Activated naive CD4-positive, alpha-beta T cell treated with anti-CD3 and anti-CD28 coated beads, Interleukin-2, amount 50 U/mL, for 72 hours (primary cell): ENCODE measurements at regions not wholly inside any gene's neighbourhood (a gene's known extent, or its start where the extent isn't known, plus 50 kb on each side); places are given as distances from the start of the nearest gene placed in this dataset.

Source experiments
- ATAC-seq, 2 donors: fragments of 150-1000 bp; cut with Tn5 transposase; 2 replicates each; pipeline ENCODE4 v1.10.0; 2021; ENCODE audit warnings: mild to moderate bottlenecking in 2 of 2, moderate library complexity in 2 of 2
- DNase-seq, 2 donors: peaks; one replicate each; pipeline ENCODE4 v3.0.0; 2021 to 2022; ENCODE audit warnings: low spot score in 2 of 2
- H3K27ac Mint-ChIP-seq, 2 donors: one replicate each; pipeline ENCODE4 v1.8.0; 2022; ENCODE audit warnings: mild to moderate bottlenecking in 2 of 2, mixed read lengths in 2 of 2
- H3K36me3 Mint-ChIP-seq, 2 donors: one replicate each; pipeline ENCODE4 v1.8.0; 2022; ENCODE audit warnings: mixed read lengths in 2 of 2
- H3K9me3 Mint-ChIP-seq, 2 donors: one replicate each; pipeline ENCODE4 v1.8.0; 2022; ENCODE audit warnings: mixed read lengths in 2 of 2

DNA sequence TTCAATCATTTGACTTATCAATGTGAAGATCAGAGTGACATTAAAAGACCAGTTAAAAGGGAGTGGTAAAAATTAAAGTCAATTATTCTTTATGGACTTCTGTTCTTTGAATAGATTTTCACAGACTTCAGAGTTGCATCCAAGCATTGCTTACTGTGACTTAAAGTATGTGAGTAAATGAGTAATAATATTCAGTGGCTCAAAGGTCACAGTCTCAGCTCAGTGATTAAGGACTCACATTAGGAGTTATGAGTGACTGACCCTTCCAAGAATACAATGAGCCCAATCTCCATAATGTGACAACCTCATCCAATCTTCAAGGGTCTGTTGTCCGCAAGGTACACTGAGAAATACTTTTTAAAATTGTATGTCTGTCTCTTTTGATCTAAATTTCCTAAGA lies 811.2 kb downstream of the BRINP1 start:
- Mint-ChIP-seq H3K27ac (no peak overlapping the region), H3K36me3 (no peaks in the 10 kb centered on the region), H3K9me3 (peaks cover 14 to 20% of the 10 kb centered on the region in 2 donors)
- ATAC-seq (no peak), DNase-seq (no peak)

DNA sequence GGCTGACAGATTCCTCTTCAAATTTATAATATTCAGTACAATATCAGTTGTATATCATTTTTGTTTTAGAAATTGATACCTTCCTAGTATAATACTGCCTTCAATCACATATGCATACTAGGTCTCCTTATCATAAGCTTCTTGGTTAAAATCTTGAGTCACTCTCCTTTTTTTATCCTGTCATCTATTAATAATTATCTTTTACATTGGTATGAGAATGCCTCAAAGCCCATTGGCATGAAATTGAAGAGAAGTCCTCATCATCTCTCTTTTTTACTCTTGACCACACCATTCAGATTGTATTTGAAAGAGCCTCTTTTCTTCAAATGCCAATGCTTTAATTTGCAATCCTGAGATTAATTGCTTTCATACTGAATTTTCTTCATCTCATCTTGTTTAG lies 810.3 kb downstream of the BRINP1 start:
- H3K27ac Mint-ChIP-seq = no peak overlapping the region
- ATAC-seq (no peak), DNase-seq (no peak)
- peaks cover 14 to 20% of the 10 kb centered on the region in 2 donors for H3K9me3 Mint-ChIP-seq
- H3K36me3 Mint-ChIP-seq = no peaks in the 10 kb centered on the region

DNA sequence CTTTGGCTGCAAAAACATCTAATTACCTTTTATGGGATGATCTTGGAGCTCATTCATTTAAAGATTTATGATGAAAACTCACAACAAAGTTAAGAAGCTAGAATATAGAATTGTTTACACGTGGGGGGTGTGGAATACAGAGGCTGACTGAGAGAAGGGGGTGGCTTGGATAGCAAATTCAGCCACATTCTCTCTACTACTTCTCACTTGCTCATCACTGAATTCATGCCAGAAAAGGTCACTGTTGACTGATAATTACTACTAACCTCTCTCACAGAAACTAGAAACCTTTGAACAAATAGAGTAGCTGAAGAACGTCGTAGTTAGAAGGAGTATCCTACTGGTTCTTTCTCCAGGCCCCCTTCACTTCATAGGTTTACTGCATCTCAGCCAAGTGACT lies 808.2 kb downstream of the BRINP1 start:
- DNase-seq = no peak
- no peak for ATAC-seq
- peaks cover 9 to 20% of the 10 kb centered on the region in 2 donors for H3K9me3 Mint-ChIP-seq
- H3K36me3 Mint-ChIP-seq = no peaks in the 10 kb centered on the region
- no peak overlapping the region for H3K27ac Mint-ChIP-seq

DNA sequence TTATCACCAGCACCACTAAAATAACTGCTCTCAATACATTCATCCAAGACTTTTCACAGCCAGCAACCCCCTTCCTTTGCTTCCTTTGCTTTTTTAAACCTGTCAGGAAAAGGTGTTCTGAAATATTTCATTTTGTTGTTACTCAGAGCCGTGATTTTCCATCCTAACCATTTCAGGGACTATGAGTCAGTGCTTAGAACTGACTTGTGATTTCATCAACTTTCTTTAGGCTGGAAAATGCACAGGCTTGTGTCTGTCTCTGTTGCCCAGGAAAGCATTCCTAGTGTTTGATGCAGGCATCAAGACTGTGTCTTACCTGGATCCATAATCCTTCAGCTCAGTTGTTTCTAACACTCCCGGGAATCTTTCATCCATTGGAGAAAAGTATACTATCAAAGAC lies 805.6 kb downstream of the BRINP1 start:
- no peak for DNase-seq
- Mint-ChIP-seq H3K27ac (no peak overlapping the region), H3K9me3 (peaks cover 5 to 10% of the 10 kb centered on the region in 2 donors), H3K36me3 (no peaks in the 10 kb centered on the region)
- ATAC-seq = no peak

DNA sequence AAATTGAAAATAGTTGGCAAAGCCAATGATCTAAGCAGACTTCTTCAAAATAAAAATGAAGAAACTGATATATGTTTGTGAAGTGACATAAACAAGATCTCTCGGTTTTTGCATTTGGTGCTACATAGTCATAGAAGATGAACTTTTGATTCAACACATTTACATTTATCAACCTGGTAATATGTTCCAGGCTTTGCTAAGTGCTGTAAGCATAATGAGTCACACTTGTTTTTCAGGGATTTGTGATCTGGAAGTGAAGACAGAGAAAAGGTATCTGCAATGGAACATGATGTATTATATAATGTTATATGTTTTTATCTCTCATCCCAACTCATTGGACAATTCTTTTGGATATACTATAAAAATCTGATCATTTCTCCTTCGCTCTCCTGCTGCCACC lies 801.4 kb downstream of the BRINP1 start:
- H3K36me3 Mint-ChIP-seq = no peaks in the 10 kb centered on the region
- H3K27ac Mint-ChIP-seq = no peak overlapping the region
- DNase-seq (no peak), ATAC-seq (no peak)
- H3K9me3 Mint-ChIP-seq = peaks cover 11% of the 10 kb centered on the region in 2 donors

DNA sequence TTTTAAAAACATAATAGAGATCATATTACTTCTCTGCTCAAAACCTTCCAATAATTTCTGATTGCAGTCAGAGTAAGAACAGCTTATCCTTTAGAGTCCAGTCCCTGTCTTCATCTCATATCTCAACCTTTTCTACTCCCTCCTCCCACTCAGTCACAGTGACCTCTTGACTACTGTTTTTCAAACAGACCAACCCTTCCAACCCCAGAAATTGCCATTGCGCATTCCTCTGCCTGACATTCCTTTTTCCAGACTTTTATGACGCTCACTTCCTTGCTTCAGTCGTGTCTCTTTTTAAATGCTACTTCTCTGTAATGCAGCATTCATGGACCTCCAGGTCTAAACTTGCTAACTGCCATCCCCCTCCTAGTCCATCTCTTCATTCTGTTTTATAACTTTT lies 800.5 kb downstream of the BRINP1 start:
- Mint-ChIP-seq H3K36me3 (no peaks in the 10 kb centered on the region), H3K27ac (no peak overlapping the region), H3K9me3 (peaks cover 11% of the 10 kb centered on the region in 2 donors)
- no peak for DNase-seq
- ATAC-seq = no peak

DNA sequence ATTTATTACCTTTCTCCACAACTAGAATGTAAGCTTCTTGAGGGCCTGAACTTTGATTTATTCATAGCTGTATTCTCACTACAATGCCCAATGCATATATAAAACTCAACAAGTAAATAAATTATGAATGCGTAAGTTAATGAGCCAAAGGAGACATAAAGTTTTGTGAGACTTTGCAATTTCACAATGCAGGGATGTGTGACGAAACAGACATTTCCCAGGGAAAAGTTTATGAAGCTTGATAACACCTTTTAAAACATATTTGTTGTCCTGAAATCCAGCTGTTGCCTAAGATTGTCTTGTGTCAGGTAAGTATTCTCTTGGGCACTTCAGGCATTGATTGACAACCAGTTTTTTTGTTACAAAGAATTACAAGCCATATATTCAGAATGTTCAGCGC lies 800.1 kb downstream of the BRINP1 start:
- Mint-ChIP-seq H3K36me3 (no peaks in the 10 kb centered on the region), H3K27ac (no peak overlapping the region), H3K9me3 (peaks cover 11% of the 10 kb centered on the region in 2 donors)
- DNase-seq (no peak), ATAC-seq (no peak)

DNA sequence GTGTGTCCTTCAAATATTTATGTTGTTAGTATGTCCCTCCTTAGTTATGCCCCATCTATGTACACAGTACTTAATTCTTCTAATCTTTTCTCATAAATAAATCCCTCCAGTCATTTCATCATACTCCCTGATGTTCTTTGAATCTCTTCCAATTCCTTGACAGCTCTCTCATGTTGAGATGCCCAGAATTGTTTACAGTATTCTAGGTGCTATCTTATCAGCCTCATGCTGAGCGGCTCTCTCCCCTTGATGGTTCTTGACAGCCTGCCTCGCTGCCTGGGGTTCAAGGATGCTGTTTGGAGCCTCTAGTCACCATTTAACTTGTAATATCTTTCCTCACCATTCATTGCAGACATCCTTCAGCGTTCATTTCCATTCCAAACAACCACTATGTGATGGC lies 799.2 kb downstream of the BRINP1 start:
- ATAC-seq (no peak), DNase-seq (no peak)
- no peaks in the 10 kb centered on the region for H3K36me3 Mint-ChIP-seq
- H3K27ac Mint-ChIP-seq = no peak overlapping the region
- peaks cover 6 to 7% of the 10 kb centered on the region in 2 donors for H3K9me3 Mint-ChIP-seq

DNA sequence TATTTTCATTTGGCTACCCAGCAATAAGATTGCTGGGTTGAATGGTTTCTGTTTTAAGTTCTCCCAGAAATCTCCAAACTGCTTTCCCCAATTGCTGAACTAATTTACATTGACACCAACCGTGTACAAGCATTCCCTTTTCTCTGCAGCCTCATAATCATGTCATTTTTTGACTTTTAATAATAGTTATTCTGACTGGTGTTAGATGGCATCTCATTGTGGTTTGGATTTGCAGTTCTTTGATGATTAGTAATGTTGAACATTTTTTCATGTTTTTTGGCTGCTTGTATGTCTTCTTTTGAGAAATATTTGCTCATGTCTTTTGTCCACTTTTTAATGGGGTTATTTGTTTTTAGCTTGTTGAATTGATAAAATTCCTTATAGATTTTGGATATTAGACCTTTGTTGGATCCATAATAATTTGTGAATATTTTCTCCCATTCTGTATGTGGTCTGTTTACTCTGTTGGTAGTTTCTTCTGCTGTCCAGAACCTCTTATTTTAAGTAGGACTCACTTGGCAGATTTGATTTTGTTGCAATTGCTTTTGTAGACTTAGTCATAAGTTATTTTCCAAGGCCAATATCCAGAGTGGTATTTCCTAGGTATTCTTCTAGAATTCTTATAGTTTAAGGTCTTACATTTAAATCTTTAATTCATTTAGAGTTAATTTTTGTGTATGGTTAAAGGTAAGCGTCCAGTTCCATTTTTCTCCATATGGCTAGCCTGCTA lies 793.7 kb downstream of the BRINP1 start:
- no peak for ATAC-seq
- H3K9me3 Mint-ChIP-seq = peaks cover 0 to 6% of the 10 kb centered on the region in 2 donors
- no peak overlapping the region for H3K27ac Mint-ChIP-seq
- no peak for DNase-seq
- no peaks in the 10 kb centered on the region for H3K36me3 Mint-ChIP-seq

DNA sequence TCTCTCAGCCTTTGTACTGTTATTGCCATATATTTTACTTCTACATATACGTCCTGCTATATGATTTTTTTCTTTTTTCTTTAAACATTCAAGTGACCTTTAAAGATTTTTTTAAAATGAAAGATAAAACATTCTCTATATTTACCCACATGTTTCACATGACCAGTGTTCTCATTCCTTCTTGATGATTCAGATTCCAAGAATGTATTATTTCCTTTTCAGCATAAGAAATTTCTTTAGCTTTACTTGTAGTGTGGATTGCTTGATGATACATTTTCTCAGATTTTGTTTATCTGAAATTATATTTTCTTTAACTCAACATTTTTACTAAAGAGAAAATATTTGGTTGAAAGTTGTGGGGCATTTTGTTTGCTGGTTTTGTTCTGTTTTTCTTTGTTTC lies 792.1 kb downstream of the BRINP1 start:
- Mint-ChIP-seq H3K36me3 (no peaks in the 10 kb centered on the region), H3K27ac (no peak overlapping the region), H3K9me3 (peaks cover 0 to 6% of the 10 kb centered on the region in 2 donors)
- no peak for ATAC-seq
- DNase-seq = no peak

DNA sequence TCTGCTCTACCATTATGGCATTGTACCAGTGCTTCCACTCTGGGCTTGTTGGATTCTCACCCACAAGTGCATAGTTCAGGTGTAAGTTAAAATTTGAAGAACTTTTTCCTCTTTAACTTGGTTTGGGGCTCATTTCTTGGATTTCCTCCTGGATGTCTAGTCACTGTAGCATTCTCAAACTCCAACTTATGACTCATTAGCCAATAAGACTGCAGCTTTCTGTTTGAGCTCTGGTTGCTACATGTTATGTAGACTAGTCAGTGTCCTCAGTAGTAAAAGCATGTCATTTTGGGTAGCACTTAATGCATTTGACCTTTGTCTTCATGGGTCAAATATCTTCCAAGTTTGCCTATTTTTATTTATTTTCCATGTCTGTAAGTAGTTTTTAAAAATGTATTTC lies 790.8 kb downstream of the BRINP1 start:
- ATAC-seq (no peak), DNase-seq (no peak)
- H3K9me3 Mint-ChIP-seq = peaks cover 3 to 6% of the 10 kb centered on the region in 2 donors
- no peaks in the 10 kb centered on the region for H3K36me3 Mint-ChIP-seq
- H3K27ac Mint-ChIP-seq = no peak overlapping the region

DNA sequence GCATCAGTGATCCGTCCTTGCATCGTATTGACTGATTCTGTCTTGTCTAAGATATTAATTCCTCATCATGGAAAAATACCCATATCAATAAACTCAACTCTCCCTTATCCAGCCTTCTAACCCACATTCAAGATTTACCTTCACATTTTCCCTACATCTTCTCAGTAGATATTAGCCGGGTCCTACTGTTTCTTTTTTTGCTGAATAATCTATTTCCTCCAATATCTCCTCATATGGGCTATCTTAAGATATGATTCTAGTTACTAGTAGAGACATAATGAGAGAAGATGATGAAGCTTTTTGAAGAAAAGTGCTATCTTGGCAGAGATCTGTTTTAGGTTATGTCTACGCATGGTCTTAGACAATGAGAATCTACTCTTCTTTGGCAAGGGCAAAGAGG lies 785.8 kb downstream of the BRINP1 start:
- ATAC-seq (no peak), DNase-seq (no peak)
- Mint-ChIP-seq H3K36me3 (peaks cover 0 to 13% of the 10 kb centered on the region in 2 donors), H3K27ac (no peak overlapping the region), H3K9me3 (peaks cover 13 to 15% of the 10 kb centered on the region in 2 donors)

DNA sequence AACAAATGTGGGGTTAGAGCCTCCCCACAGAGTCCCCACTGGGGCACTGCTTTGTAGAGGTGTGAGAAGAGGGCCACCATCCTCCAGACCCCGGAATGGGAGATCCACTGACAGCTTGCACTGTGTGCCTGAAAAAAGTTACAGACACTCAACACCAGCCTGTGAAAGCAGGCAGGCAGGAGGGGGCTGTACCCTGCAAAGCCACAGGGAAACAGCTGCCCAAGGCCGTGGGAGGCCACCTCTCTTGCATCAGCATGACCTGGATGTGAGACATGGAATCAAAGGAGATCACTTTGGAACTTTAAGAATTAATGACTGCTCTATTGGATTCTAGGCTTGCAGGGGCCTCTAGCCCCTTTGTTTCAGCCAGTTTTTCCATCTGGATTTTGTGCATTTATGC lies 782.3 kb downstream of the BRINP1 start:
- peaks cover 0 to 13% of the 10 kb centered on the region in 2 donors for H3K36me3 Mint-ChIP-seq
- ATAC-seq = no peak
- peaks cover 13 to 15% of the 10 kb centered on the region in 2 donors for H3K9me3 Mint-ChIP-seq
- DNase-seq = no peak
- H3K27ac Mint-ChIP-seq = no peak overlapping the region

DNA sequence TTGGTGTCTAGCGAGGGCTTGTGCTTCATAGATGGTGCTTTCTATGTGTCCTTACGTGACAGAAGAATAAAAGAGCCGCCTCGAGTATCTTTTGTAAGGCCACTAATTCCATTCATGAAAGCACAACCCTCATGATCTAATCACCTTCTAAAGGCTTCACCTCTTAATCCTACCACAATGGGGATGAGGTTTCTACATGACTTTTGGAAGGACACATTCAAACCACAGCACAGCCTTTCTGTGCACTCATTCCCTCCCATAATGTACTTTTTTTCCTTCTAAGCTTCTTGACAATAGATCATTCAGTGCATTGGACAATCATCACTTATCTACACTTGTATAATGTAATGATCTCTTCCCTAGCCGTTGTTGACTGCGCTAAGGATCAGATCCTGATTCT lies 774.8 kb downstream of the BRINP1 start:
- Mint-ChIP-seq H3K36me3 (no peaks in the 10 kb centered on the region), H3K9me3 (peaks cover 5 to 12% of the 10 kb centered on the region in 2 donors), H3K27ac (no peak overlapping the region)
- DNase-seq = no peak
- no peak for ATAC-seq

DNA sequence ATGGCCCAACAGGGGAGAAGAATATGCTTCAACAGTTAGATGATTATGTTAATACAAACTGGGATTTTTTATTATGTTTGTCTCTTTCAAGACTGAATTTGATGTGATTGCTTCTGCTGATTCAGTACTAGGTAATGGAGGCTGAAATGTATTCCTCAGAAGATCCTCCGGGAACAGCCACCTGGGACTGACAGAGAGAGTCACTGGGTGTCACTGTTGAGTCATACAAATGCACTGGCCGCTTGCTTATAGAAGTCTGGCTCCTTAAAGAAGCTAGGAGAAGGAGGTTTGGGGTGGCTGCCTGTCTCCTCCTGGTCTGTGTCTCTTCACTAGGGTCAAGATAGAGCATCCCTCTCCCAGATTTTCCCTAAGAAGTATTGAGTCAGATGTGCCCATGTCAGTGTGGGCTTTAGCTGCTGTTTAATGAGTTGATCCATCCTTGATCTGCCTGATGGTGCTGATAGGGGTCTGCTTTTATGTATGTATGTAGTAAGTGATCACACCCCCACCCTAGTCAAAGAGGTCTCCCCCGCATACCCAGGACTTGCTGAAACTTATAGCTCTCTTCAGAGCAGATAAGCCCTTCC lies 773.4 kb downstream of the BRINP1 start:
- no peak overlapping the region for H3K27ac Mint-ChIP-seq
- no peak for ATAC-seq
- peaks cover 5 to 14% of the 10 kb centered on the region in 2 donors for H3K9me3 Mint-ChIP-seq
- H3K36me3 Mint-ChIP-seq = no peaks in the 10 kb centered on the region
- no peak for DNase-seq

DNA sequence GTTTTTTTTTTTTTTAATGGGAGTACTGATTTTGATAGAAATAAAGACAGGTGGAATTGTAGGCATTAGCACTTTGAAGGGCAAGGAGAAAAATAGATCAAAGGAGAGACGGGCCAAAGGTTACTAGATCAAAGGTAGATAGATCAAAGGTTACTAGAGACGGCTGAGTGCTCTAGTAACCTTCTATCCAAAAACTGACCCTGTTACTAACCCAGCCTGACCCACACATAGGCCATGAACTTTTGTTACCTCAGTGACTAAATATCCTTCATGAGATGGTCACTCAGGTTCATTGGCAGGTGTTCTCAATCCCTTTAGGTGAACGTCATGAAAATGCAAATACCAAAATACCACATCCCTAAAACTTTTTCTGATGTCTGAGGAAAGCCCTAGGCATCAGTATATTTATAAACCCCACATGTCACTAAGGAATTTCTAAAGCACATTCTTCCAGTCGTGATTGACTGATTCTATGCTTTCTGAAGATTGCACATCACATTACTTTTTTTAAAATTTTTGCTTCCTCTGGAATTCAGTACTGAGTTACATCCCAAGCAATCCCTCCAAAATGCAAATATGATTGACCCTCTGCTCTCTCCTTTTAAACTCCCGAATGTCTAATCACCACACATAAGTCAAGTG lies 772.7 kb downstream of the BRINP1 start:
- DNase-seq = no peak
- Mint-ChIP-seq H3K36me3 (no peaks in the 10 kb centered on the region), H3K9me3 (peaks cover 5 to 14% of the 10 kb centered on the region in 2 donors), H3K27ac (no peak overlapping the region)
- ATAC-seq = no peak

DNA sequence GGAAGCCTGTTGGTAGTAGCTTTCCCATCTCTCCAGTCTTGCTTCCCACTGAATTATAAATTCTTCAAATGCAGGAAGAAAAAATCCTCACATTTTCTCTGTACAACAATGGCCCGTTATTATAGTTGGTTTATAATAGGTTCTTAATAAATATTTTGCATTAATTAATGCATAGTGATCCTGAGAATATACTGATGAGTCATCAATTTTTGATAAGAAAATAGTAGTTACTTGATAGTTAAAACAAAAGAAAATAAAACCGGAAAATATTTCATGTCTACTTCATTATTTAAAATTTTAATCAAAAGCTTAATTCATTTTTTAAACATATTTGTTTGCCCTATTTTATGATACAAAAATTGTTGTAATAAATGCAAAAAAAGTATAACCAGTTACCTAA lies 762.6 kb downstream of the BRINP1 start:
- Mint-ChIP-seq H3K9me3 (peaks cover 0 to 3% of the 10 kb centered on the region in 2 donors), H3K27ac (no peak overlapping the region), H3K36me3 (no peaks in the 10 kb centered on the region)
- ATAC-seq = no peak
- no peak for DNase-seq
